GM18519 (cell line): ENCODE measurements at regions not wholly inside any gene's neighbourhood (a gene's known extent, or its start where the extent isn't known, plus 50 kb on each side); places are given as distances from the start of the nearest gene placed in this dataset.

Source experiments
- ATAC-seq: cut with Tn5 transposase; IDR thresholded peaks from one replicate; pipeline ENCODE4 v1.9.1; 2021; ENCODE audit warnings: mild to moderate bottlenecking, moderate library complexity; ENCODE audit not compliant: unreplicated experiment, low FRiP score

GRCh38 chr1:48164571-48164970, 57.9 kb upstream of the SLC5A9 start:
- ATAC-seq: no peak

GRCh38 chr1:48160486-48161132, 61.9 kb upstream of the SLC5A9 start:
- ATAC-seq: no peak

GRCh38 chr1:48139275-48139674, 83.2 kb upstream of the SLC5A9 start:
- no peak for ATAC-seq

- no peak for ATAC-seq
Observed at GRCh38 chr1:48127735-48128685, 94.5 kb upstream of the SLC5A9 start.

- no peak for ATAC-seq
Observed at GRCh38 chr1:48123647-48124046, 98.9 kb upstream of the SLC5A9 start.

- no peak for ATAC-seq
Observed at GRCh38 chr1:48121955-48122354, 100.6 kb upstream of the SLC5A9 start.

GRCh38 chr1:48120621-48121020, 101.9 kb upstream of the SLC5A9 start:
- no peak for ATAC-seq

GRCh38 chr1:48115835-48116234, 106.7 kb upstream of the SLC5A9 start:
- no peak for ATAC-seq

- no peak for ATAC-seq
Observed at GRCh38 chr1:48114596-48115382, 107.7 kb upstream of the SLC5A9 start.

- ATAC-seq: no peak
Observed at GRCh38 chr1:48109390-48110013, 112.3 kb upstream of the TRABD2B start.

GRCh38 chr1:48107516-48107915, 110.3 kb upstream of the TRABD2B start:
- ATAC-seq: no peak

- no peak for ATAC-seq
Observed at GRCh38 chr1:48106049-48106448, 108.9 kb upstream of the TRABD2B start.

- no peak for ATAC-seq
Observed at GRCh38 chr1:48105165-48105564, 108.0 kb upstream of the TRABD2B start.

GRCh38 chr1:48103495-48103894, 106.3 kb upstream of the TRABD2B start:
- no peak for ATAC-seq

- ATAC-seq: no peak
Observed at GRCh38 chr1:48102766-48103165, 105.6 kb upstream of the TRABD2B start.

- no peak for ATAC-seq
Observed at GRCh38 chr1:48099072-48099773, 102.0 kb upstream of the TRABD2B start.

- ATAC-seq: peak; percentile 100
Observed at GRCh38 chr1:48093696-48094528, 96.7 kb upstream of the TRABD2B start.

GRCh38 chr1:48093147-48093546, 96.0 kb upstream of the TRABD2B start:
- ATAC-seq: no peak

- ATAC-seq: no peak
Observed at GRCh38 chr1:48092401-48092800, 95.2 kb upstream of the TRABD2B start.
